ENCODE measurements at regions not wholly inside any gene's neighbourhood (a gene's known extent, or its start where the extent isn't known, plus 50 kb on each side); places are given as distances from the start of the nearest gene placed in this dataset.

DNA sequence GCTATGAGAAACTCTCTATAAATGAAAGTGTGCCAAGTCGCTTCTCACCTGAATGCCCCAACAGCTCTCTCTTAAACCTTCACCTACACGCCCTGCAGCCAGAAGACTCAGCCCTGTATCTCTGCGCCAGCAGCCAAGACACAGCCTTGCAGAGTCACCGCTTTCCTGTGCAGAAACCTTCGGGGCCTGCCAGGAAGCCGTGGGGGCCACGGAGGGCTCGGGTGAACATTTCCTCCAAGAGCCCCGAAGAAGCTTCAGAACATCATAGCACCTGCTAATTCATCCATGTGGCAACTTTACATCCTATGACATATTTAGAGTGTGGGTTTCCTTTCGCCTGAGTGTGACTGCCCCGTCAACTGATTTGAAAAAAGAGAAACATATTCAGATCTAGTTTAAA lies 55.7 kb upstream of the PRSS58 start:
- DNase-seq = no peak

DNA sequence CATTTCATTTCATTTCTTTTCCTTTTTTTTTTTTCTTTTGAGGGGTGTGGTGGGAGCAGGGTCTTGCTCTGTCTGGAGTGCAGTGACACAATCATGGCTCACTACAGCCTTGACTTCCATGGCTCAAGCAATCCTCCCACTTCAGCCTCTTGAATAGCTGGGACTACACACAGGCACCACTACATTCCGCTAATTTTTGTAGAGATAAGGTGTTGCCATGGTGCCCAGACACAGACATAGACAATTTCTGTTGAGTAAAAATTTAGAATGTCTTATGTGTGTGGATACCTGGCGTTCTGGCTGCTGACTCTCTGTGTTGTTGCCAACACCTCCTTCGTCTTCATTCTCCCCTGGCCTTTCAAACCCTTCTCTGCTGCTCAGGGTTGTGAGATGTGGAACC lies 54.0 kb upstream of the PRSS58 start:
- no peak for DNase-seq

DNA sequence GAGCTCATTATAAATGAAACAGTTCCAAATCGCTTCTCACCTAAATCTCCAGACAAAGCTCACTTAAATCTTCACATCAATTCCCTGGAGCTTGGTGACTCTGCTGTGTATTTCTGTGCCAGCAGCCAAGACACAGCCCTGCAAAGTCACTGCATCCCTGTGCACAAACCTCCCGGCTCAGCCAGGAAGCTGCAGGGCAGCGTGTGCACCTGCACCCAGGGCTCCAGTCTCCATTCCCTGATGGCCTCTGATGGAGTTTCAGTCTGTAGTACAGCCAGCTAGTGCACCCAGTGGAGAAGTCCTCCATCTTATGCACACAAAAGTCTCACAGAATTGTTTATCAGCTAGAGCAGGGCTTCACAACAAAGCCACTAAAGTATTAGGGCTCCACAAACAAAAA lies 51.1 kb upstream of the PRSS58 start:
- no peak for DNase-seq

DNA sequence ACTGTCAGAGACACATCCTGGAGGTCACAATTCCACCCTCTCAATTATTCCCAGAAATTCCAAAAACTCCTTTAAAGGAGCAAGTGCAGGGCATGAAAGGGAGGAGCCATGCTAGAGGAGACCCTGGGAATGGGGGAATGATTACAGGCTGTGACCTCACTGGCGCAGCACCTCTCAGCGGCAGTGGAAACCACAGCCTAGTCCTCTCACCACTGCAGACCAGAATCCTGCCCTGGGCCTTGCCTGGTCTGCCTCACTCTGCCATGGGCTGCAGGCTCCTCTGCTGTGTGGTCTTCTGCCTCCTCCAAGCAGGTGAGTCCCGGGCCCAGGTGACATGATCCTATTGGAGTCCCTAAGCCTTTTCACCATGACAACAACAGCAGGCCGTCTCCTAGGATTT lies 50.5 kb upstream of the PRSS58 start:
- no peak for DNase-seq
